ENCODE measurements at regions not wholly inside any gene's neighbourhood (a gene's known extent, or its start where the extent isn't known, plus 50 kb on each side); places are given as distances from the start of the nearest gene placed in this dataset.
"Not testable (repeated sequence)": the region's sequence is repeated elsewhere in the genome, so short reads cannot be mapped to it uniquely, and the experiment has no call there.

- TF ChIP-seq, protein P1, sequence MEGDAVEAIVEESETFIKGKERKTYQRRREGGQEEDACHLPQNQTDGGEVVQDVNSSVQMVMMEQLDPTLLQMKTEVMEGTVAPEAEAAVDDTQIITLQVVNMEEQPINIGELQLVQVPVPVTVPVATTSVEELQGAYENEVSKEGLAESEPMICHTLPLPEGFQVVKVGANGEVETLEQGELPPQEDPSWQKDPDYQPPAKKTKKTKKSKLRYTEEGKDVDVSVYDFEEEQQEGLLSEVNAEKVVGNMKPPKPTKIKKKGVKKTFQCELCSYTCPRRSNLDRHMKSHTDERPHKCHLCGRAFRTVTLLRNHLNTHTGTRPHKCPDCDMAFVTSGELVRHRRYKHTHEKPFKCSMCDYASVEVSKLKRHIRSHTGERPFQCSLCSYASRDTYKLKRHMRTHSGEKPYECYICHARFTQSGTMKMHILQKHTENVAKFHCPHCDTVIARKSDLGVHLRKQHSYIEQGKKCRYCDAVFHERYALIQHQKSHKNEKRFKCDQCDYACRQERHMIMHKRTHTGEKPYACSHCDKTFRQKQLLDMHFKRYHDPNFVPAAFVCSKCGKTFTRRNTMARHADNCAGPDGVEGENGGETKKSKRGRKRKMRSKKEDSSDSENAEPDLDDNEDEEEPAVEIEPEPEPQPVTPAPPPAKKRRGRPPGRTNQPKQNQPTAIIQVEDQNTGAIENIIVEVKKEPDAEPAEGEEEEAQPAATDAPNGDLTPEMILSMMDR (IDR thresholded peaks at IDR 0.05; ENCODE audit: insufficient read depth, low read depth, low read length): not testable (repeated sequence)
- TF ChIP-seq EZH2 (IDR thresholded peaks at IDR 0.05; ENCODE audit: insufficient read depth, low read length): not testable (repeated sequence)
Observed at GRCh38 chr2:166743482-166743881, 144.8 kb upstream of the XIRP2 start.
